A549 (cell line): ENCODE measurements at regions not wholly inside any gene's neighbourhood (a gene's known extent, or its start where the extent isn't known, plus 50 kb on each side); places are given as distances from the start of the nearest gene placed in this dataset.

ENCODE experiments used
- CBX2 ChIP-seq: fragments of 200-600 bp; sonication (generic); IDR thresholded peaks from 2 replicates; pipeline ENCODE4 v1.6.1; 2016; ENCODE audit warnings: low read depth, mild to moderate bottlenecking, borderline replicate concordance
- GATA3 ChIP-seq: IDR thresholded peaks from 2 replicates; pipeline ENCODE4 v1.6.1; 2012; ENCODE audit warnings: borderline replicate concordance
- HDAC2 ChIP-seq: fragments of 200-600 bp; sonication (generic); IDR thresholded peaks from 2 replicates; pipeline ENCODE4 v1.6.1; 2016
- NFE2L2 ChIP-seq: fragments of 150-350 bp; conservative IDR thresholded peaks from 2 replicates; pipeline ENCODE4 v1.6.1; 2014; ENCODE audit warnings: low read length
- POLR2A ChIP-seq: IDR thresholded peaks from 2 replicates; pipeline ENCODE4 v1.6.1; 2012; ENCODE audit warnings: mild to moderate bottlenecking, low read length
- POLR2AphosphoS2 ChIP-seq: conservative IDR thresholded peaks from 2 replicates; pipeline ENCODE4 v1.6.1; 2012; ENCODE audit warnings: low read length, improper control_type of control experiment, inconsistent platforms
- SMC3 ChIP-seq: fragments of >200 bp; sonication (Bioruptor Twin); formaldehyde crosslinking; IDR thresholded peaks from 3 replicates; pipeline ENCODE4 v1.6.1; 2018; ENCODE audit warnings: inconsistent platforms
- TF ChIP-seq, protein P1 (sequence below): fragments of >200 bp; sonication (Bioruptor Twin); formaldehyde crosslinking; IDR thresholded peaks from 3 replicates; pipeline ENCODE4 v1.5.1; 2016
- TF ChIP-seq, protein P2 (sequence below): fragments of 450-650 bp; IDR thresholded peaks from 2 replicates; pipeline ENCODE4 v1.6.1; 2014; ENCODE audit warnings: antibody characterized with exemption

DNA sequence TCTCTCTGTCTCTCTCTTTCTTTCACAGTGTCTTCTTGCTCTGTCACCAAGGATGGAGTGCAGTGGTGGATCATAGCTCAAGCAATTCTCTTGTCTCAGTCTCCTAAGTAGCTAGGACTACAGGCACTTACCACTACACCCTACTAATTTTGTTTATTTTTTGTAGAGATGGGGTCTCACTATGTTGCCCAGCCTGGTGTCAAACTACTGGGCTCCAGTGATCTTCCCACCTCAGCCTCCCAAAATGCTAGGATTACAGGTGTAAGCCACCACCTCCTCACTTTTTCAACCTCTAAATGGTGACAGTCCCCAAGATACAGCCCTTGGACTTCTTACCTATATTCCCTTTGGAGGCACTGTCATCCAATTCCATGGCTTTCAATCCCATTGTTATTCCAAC lies 50.5 kb upstream of the PUM1 start:
- TF ChIP-seq POLR2A (no peak), GATA3 (no peak), CBX2 (no peak), SMC3 (no peak), HDAC2 (no peak), NFE2L2 (no peak), POLR2AphosphoS2 (no peak)
- TF ChIP-seq, protein P1, sequence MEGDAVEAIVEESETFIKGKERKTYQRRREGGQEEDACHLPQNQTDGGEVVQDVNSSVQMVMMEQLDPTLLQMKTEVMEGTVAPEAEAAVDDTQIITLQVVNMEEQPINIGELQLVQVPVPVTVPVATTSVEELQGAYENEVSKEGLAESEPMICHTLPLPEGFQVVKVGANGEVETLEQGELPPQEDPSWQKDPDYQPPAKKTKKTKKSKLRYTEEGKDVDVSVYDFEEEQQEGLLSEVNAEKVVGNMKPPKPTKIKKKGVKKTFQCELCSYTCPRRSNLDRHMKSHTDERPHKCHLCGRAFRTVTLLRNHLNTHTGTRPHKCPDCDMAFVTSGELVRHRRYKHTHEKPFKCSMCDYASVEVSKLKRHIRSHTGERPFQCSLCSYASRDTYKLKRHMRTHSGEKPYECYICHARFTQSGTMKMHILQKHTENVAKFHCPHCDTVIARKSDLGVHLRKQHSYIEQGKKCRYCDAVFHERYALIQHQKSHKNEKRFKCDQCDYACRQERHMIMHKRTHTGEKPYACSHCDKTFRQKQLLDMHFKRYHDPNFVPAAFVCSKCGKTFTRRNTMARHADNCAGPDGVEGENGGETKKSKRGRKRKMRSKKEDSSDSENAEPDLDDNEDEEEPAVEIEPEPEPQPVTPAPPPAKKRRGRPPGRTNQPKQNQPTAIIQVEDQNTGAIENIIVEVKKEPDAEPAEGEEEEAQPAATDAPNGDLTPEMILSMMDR, result no peak
- TF ChIP-seq, protein P2, sequence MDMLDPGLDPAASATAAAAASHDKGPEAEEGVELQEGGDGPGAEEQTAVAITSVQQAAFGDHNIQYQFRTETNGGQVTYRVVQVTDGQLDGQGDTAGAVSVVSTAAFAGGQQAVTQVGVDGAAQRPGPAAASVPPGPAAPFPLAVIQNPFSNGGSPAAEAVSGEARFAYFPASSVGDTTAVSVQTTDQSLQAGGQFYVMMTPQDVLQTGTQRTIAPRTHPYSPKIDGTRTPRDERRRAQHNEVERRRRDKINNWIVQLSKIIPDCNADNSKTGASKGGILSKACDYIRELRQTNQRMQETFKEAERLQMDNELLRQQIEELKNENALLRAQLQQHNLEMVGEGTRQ, result no peak
